ENCODE measurements at regions not wholly inside any gene's neighbourhood (a gene's known extent, or its start where the extent isn't known, plus 50 kb on each side); places are given as distances from the start of the nearest gene placed in this dataset.

DNA sequence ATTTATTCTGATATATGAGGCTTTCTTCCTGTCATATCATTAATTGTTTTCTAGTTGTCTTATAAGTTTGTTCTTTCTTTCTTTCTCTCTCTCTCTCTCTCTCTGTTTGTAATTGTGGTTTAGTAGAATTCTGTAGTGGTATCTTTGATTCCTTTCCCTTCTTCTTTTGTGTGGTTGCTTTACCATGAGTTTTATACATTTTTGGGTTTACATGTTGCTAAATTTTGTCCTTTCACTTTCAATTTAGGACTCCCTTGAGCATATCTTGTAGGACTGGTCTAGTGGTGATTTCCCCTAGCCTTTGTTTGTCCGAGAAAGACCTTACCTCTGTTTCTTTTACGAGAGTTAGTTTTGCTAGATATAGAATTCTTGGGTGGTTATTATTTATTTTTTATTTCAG, 162.3 kb upstream of the CHRM3 start:
- intact Hi-C loops (cut with DNase I), result no loop called here
- ATAC-seq, result no peak
- no peak for DNase-seq

DNA sequence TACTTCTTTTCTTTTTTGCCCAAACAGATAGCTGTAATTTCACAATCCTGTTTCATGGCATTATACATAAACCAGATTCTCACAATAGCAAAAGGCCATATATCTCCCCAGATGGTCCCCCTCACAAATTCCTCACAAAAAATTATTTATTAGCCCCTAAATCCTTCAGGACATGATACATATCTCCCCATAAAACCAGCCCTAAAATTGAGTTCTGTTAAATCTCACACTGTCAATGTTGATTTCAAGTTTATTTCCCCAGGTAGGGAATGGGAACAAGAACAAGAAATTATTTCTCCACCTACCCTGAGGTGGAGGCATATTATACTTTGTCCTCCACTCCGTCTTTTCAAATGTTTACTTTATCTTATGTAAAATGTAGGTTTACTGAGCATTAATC, 163.4 kb upstream of the CHRM3 start:
- no peak for DNase-seq
- ATAC-seq, result no peak
- intact Hi-C loops (cut with DNase I), result no loop called here

DNA sequence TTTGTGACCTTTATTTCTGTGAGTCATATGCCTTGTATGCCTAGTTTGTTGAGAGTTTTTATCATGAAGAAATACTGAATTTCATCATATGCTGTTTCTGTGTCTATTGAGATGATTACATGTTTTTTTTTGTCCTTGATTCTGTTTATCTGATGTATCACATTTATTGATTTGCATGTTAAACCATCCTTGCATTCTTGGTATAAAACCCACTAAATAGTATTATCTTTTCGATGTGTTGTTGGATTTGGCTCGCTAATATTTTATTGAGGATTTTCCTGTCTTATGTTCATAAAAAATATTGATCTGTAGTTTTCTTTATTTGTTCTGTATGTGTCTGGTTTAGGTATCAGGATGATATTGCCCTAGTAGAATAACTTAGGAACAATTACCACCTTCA, 164.7 kb upstream of the CHRM3 start:
- DNase-seq (no peak), ATAC-seq (no peak)

DNA sequence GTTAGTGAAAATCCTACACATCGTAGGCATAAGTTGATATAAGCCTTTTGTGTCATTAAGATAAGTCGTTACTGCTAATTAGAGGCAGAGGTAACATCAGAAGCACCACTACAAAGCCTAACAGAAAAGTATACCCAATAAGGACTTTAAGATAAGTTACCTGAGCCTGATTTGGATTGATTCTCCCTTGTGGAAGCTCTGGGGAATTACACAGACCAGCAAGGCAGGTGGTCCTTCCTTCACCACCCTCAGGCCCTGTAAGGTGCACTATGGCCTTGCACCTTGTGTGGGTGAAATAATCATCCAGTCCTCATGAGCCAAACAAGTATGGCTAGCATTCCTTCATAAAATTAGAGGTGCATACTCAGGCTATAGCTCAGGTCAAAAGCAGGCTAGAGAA, 166.7 kb upstream of the CHRM3 start:
- no peak for DNase-seq
- intact Hi-C loops (cut with DNase I), result no loop called here
- ATAC-seq, result no peak

More for the DNA sequence above, 164.7 kb upstream of the CHRM3 start:
- intact Hi-C loops (cut with DNase I), result no loop called here

DNA sequence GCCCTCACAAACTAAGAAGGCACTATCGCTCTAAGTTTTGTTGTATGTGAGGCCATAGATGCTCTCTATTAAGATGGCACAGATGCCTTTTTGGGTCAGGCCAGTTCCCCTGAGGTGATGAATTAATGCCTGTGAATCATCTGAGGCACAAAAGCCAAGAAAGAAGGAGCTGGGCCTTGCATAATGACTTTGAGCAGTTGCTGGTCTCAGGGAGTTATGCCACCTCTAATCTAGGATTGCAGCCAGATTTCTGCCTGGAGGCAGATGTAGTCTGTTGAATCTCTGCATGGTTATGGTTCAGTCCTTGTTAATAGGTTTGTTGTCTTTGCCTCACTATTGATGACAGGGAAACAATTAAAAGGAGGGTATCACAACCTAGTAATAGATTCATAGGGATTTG, 168.1 kb upstream of the CHRM3 start:
- ATAC-seq, result no peak
- DNase-seq, result no peak
- intact Hi-C loops (cut with DNase I), result no loop called here

DNA sequence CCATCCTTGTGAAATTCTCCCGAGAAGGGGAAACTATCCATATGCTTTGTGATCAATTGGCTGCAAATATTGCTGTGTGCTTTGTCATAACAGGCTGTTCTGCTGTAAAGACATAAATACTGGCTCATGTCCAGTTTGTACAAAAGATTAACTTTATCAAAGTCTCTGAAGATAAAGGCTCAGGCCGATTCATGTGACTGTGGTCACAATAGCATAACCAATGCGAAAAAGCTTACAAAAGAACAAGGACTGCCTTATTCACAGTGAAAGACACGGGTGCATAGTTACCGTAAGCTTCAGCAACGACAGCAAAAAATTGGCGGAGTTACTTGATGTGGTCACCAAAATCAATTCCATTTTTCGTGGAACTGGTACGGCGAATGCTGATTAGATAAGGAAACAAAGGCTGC, 173.6 kb upstream of the CHRM3 start:
- DNase-seq, result no peak
- no peak for ATAC-seq
- intact Hi-C loops (cut with DNase I), result no loop called here

DNA sequence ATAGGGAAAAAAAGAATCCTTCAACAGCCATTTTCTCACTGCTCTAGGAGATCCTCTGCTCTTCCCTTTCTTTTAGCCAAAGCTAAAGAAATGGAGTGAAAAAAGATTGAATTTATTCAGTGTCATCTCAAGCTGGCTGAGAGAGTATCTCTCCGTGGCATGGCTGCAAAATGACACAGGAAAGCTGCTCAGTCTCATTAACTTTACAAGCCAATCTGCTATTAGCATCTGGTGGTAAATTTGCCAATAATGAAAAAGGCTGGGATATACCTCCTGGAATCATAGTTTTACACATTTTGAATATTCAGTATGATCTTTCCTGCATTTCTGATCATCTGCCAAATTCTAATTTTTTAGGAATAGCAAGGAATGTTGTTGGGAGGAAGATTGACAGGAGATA, 176.8 kb upstream of the CHRM3 start:
- DNase-seq, result no peak
- intact Hi-C loops (cut with DNase I), result no loop called here
- ATAC-seq, result no peak

DNA sequence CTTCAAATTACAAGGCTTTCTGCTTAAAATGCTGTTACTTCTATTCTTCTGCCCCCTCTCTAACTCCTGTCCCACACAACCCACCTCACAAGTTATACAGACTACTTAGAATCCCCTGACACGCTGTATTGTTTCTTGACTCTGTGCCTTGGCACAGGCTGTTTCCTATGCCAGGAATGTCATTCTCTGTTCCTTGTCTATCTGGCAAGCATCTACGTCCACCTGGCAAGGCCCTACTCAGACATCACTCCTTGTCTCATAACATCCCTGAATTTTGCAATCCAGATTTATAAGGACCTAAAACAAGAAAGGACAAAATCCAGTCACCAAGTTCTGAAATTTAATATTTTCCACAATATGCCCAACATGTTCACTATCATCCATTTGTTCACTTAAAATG, 182.0 kb upstream of the CHRM3 start:
- intact Hi-C loops (cut with DNase I), result no loop called here
- no peak for DNase-seq
- no peak for ATAC-seq

DNA sequence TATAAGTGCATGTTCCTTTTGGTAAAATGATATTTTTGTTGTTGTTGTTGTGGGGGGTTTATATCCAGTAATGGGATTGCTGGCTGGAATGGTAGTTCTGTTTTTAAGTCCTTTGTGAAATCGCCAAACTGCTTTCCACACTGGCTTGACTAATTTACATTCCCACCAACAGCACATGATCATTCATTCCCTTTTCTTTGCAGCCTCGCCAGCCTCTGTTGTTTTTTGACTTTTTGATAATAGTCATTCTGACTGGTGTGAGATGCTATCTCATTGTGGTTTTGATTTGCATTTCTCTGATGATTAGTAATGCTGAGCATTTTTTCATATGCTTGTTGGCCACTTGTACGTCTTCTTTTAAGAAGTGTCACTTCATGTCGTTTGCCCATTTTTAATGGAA, 188.5 kb upstream of the CHRM3 start:
- ATAC-seq, result no peak
- intact Hi-C loops (cut with DNase I), result no loop called here
- DNase-seq, result no peak

DNA sequence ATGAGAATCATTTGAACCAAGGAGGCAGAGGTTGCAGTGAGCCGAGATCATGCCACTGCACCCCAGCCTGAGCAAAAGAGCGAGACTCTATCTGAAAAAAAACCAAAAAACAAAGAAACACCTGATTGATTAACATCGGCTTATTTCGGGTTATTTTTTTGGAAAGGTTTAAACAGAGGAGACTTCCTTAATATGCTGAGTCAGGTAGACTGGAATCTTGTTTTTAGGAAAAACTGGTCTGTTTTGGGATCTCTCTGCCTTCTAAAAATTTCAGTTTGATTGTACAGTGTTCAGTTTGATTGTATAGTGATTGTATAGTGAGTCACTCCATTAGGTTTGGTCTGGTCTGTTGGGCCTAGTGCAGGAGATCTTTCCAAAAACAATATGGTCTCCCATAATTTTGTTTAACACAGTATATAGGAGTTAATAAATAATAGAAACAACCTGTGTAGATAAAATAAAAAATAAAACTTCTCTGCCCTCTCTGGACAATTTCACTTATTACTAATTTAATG, 196.3 kb upstream of the CHRM3 start:
- intact Hi-C loops (cut with DNase I), result no loop called here
- ATAC-seq (no peak), DNase-seq (no peak)

DNA sequence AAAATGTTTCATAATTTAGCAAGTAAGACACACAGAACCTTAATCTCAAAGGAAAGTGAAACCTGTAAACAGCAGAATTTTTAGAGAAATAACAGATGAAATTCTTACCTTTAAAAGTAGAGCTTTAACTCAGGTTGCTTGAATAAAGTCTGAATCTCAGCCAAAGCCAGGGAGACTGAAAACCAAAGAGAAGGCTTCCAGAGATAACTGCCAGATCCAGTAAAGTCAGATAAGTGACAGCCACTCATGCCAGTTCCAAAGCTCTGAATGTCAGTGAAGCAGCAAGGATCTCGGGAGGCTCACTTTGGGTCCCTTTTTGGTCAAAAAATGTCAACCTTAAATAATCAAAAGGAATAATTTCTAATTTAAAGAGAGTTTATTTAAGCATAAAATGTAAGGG, 199.9 kb upstream of the CHRM3 start:
- no peak for DNase-seq
- no peak for ATAC-seq
- intact Hi-C loops (cut with DNase I), result no loop called here

DNA sequence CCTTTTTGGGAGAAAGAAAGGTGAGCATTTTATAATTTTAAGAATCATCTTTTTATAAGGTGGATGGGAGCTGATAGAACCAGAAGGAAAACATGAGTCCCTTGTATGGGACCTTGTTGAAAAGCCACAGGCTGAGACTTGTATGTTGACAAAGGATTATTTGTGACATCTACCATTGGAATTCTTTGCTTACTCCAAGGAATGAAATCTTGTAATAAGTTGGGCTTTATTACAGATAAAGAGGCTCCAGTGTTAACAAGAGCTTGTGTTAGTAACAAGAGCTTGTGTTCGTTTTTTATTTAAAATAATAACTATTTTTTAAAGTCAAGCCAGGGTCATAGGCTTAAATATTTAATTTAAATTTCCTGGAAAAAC, 201.1 kb upstream of the CHRM3 start:
- ATAC-seq (peak in 1 of 2 donors; percentile 41), DNase-seq (no peak)
- intact Hi-C loops (cut with DNase I), result no loop called here

DNA sequence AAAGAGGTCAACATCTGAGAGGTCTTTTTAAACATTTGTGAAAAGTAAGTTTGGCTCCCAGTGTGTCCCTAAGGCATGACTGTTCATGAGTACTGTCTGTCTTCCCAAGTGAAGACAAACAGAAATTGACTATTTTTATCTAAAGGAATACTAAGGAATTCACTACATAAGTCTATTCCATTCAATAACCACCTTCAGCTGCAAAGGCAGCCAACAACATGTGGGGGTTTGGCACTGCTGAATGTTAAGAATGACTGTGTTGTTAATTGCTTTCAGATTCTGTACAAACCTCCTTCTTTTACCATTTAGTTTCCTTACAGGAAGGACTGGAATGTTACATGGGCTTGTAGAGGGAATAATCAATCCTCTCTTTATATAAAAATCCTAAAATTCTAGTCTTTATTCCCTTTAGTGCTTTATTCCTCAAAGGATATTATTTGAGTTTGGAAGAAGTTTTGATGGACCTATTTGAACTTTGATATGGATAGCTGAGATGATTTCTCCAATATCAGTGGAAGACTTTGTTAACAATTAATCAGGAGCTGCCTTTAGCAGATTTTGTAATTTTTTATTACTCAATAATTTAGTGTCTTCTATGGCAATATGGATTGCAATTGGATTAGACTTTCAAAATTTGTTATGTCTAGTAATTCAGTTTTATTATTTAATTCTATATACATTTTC, 201.7 kb upstream of the CHRM3 start:
- intact Hi-C loops (cut with DNase I), result no loop called here
- peak in 1 of 2 donors; percentile 60 for ATAC-seq
- DNase-seq, result no peak

DNA sequence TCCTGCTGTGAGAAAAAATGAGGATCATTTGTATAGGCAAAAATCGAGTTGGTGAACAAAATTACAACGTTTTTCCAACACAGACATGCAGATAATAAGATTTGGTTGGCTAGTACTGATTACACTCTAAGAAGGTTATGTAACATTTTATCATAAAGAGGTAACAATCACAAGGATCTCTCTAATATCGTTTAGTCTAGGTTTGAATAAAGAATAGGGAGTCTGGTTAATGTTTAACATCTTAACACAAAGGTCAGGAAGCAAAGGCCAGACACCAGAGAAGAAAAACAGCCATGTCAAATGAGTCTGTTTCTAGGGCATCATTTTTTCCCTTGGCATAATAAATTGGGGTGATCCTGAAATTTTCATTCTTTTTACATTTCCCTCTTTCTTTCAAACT, 207.4 kb upstream of the CHRM3 start:
- intact Hi-C loops (cut with DNase I), result no loop called here
- DNase-seq, result no peak
- ATAC-seq, result no peak

DNA sequence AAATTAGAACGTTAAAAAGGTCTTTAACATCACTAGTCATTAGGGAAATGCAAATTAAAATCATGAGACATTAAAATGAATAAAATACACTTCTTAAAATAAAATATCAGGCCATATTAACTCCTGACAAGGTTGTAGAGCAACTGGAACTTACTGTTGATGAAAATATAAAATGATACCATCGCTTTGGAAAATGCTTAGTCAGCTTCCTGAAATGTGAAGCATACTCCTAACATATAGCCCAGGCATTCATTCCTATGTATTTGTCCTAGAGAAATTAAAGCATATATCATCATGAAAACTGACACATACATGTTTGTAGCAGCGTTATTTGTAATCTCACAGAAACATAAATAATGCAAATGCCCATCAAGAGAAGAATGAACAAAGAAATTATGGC, 211.5 kb upstream of the CHRM3 start:
- intact Hi-C loops (cut with DNase I), result no loop called here

DNA sequence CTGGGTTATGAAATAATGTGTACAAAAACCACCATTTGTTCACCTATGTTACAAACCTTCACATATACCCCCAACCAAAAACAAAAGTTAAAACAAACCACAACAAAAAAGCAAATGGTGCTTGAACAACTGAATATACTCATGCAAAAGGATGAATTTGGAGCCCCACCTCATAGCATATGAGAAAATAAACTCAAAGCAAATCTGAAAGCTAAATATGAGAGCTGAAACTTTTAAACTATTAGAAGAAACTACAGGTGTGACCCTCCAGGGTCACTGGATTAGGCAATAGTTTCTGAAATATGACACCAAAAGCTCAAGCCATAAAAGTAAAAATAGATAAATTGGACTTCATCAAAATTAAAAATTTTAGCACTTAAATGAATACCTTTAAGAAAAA, 215.5 kb upstream of the CHRM3 start:
- no peak for ATAC-seq
- DNase-seq, result no peak
- intact Hi-C loops (cut with DNase I), result no loop called here

More for the DNA sequence above, 211.5 kb upstream of the CHRM3 start:
- ATAC-seq, result no peak
- no peak for DNase-seq

DNA sequence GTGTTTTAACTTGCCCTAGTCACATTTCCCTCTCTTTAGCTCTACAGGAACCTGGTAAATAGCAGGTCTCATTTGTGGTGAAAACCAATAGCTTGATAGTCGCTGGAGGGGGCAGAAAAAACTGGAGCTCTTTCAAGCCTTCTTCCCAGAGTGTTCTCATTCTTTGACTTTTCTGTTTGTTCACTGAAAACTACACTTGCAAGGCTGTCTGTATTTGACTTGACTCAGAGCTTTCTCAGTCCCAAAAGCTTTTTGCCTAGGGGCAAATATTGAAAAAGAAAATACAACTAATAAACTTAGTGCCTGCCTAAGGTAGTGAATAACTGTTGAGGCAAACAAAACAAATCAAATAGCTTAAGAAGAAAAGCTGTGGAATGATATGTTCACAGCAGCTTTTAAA, 217.1 kb upstream of the CHRM3 start:
- no peak for DNase-seq
- ATAC-seq, result no peak
- intact Hi-C loops (cut with DNase I), result no loop called here

DNA sequence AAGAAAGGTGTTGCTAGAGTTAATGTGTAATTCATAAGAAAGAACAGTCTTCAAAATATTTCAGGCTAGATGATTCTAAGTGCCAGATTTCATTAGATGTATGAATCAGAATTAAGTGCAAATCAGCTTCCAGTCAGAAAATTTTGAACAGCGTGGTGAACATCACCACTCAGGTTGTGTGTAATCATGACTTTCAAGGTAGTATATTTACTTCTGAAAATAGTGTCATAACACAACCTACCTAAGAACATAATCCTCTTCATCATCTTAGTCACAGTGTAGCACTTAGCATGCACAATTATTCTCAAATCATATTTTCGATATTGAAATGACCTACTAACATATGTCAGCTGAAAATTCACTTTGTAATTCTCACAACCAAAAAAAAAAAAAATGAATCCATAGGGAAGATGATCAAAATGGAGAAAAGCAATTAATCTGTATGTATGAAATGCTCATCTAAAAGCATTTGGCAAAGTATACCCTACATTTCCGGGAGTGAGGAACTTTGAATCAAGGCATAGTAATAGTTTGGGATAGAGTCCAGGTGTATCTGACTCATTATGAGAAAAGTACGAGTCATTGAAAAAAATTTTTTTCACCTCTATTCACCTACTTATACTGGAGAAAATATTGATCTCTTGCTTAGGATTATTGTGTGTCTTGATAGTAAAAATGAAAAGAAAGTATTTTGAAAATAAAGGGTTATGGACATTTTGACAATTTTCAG, 221.8 kb upstream of the CHRM3 start:
- intact Hi-C loops (cut with DNase I), result no loop called here
- ATAC-seq, result no peak
- DNase-seq, result no peak

DNA sequence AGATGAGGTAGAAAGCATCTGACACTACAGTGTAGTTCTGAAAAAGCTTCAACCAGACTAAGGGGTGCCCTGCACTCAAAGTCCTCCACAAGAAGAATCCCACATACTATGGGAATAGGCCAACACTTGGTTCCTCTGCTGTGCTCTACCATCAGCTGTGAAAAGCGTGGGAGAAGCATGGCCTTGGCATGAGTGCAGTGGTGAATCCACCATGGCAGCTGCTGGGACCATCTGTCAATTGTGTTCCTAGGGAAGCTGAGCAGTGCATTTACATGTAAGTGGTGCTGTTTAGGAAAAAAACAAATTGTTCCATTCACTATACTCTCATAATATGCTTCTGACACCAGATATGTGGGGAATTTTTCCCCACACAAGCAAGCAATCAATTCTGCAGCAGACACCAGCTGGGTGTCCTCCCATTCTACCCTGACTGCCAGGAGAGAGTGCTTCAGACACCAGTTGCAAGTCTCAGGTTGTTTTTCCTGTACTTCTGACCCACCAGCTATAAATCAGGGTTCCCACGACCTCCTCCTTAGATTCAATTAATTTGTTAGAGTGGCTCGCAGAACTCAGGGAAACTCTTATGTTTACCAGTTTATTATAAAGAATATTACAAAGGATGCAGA, 230.8 kb upstream of the CHRM3 start:
- DNase-seq (no peak), ATAC-seq (no peak)
- intact Hi-C loops (cut with DNase I), result no loop called here

DNA sequence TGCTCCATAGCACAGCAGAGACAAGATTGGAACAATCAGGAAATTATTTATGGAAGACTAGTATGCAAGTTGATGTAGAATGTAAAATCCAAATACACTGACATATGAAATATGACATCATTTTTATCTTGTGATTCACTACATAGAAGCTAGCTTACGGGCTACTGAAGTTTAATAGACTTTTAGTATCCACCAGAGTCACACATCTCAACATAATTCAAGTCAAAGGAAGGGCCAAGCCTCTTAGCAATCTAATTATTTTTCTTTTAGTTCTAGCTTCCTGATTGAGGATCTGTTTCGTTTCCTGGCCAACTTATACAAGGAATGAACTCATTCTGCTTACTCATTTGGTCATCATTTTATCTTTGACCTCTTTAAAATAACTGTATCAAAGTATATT, 234.4 kb upstream of the CHRM3 start:
- DNase-seq, result no peak
- ATAC-seq, result no peak
- intact Hi-C loops (cut with DNase I), result no loop called here

DNA sequence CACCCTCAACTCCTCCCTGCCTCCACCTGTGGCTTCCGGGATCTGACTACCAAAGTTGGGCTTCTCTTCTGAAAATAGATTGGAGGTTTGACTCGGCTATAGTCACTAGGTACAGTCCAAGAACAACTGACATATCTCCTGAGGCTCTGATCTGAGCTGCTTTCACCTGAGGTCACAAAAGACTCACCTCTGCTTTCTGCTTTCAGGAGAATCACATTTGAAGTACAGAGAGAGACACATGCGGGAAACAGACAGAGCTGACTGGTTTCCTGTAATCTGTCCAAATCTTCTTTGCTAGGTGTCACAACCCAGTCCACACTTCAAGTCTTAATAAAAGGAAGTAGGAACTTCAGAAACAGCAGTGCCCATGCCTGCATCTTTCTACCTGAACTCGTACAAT, 245.4 kb upstream of the CHRM3 start:
- no peak for DNase-seq
- intact Hi-C loops (cut with DNase I), result no loop called here

More for the DNA sequence above, 245.4 kb upstream of the CHRM3 start:
- ATAC-seq, result no peak
